Effector memory CD8-positive, alpha-beta T cell (primary cell): ENCODE measurements at regions not wholly inside any gene's neighbourhood (a gene's known extent, or its start where the extent isn't known, plus 50 kb on each side); places are given as distances from the start of the nearest gene placed in this dataset.

ENCODE experiments used
- ATAC-seq: fragments of 150-1000 bp; cut with Tn5 transposase; replicated peaks from 2 replicates; pipeline ENCODE4 v1.10.0; 2021; ENCODE audit warnings: mild to moderate bottlenecking, moderate library complexity
- DNase-seq, 3 experiments: peaks; one replicate each; pipeline ENCODE4 v3.0.0; 2021
- H3K27ac Mint-ChIP-seq, 2 donors: one replicate each; pipeline ENCODE4 v1.8.0; 2022; ENCODE audit warnings: mild to moderate bottlenecking in 2 of 2, mixed read lengths in 2 of 2, moderate library complexity in 2 of 2
- H3K27me3 Mint-ChIP-seq, 2 donors: one replicate each; pipeline ENCODE4 v1.8.0; 2022; ENCODE audit warnings: mixed read lengths in 2 of 2
- H3K36me3 Mint-ChIP-seq: one replicate; pipeline ENCODE4 v1.8.0; 2022; ENCODE audit warnings: mild to moderate bottlenecking, moderate library complexity, mixed read lengths; ENCODE audit not compliant: insufficient read depth
- H3K4me1 Mint-ChIP-seq, 2 donors: one replicate each; pipeline ENCODE4 v1.8.0; 2022; ENCODE audit warnings: low read depth in 2 of 2, mixed read lengths in 2 of 2
- H3K4me3 Mint-ChIP-seq, 2 donors: one replicate each; pipeline ENCODE4 v1.8.0; 2022; ENCODE audit warnings: mild to moderate bottlenecking in 2 of 2, mixed read lengths in 2 of 2, moderate library complexity in 2 of 2
- H3K9me3 Mint-ChIP-seq, 2 donors: one replicate each; pipeline ENCODE4 v1.8.0; 2022; ENCODE audit warnings: mixed read lengths in 2 of 2

- H3K27me3 Mint-ChIP-seq = no peaks in the 10 kb centered on the region
Measured at GRCh38 chr11:82270870-82271269, 462.8 kb downstream of the FAM181B start.

GRCh38 chr11:82268627-82269026 lies 465.0 kb downstream of the FAM181B start:
- Mint-ChIP-seq H3K4me1 (no peaks in the 10 kb centered on the region), H3K9me3 (peaks cover 0 to 2% of the 10 kb centered on the region in 2 donors), H3K4me3 (no peak overlapping the region), H3K27me3 (no peaks in the 10 kb centered on the region), H3K27ac (no peak overlapping the region), H3K36me3 (peaks cover 3% of the 10 kb centered on the region)
- DNase-seq (no peak), ATAC-seq (no peak)

More at GRCh38 chr11:82270870-82271269, 462.8 kb downstream of the FAM181B start:
- DNase-seq = no peak
- Mint-ChIP-seq H3K27ac (no peak overlapping the region), H3K36me3 (peaks cover 3% of the 10 kb centered on the region), H3K4me1 (no peaks in the 10 kb centered on the region), H3K9me3 (peaks cover 0 to 2% of the 10 kb centered on the region in 2 donors), H3K4me3 (no peak overlapping the region)
- ATAC-seq = no peak

- Mint-ChIP-seq H3K36me3 (peaks cover 3% of the 10 kb centered on the region), H3K9me3 (peaks cover 0 to 1% of the 10 kb centered on the region in 2 donors), H3K27ac (no peak overlapping the region), H3K4me1 (no peaks in the 10 kb centered on the region), H3K4me3 (no peak overlapping the region), H3K27me3 (no peaks in the 10 kb centered on the region)
- no peak for DNase-seq
- ATAC-seq = no peak
Measured at GRCh38 chr11:82267186-82267585, 466.5 kb downstream of the FAM181B start.

- Mint-ChIP-seq H3K27me3 (no peaks in the 10 kb centered on the region), H3K4me3 (no peak overlapping the region), H3K9me3 (peaks cover 0 to 11% of the 10 kb centered on the region in 2 donors), H3K36me3 (peaks cover 3% of the 10 kb centered on the region), H3K4me1 (no peaks in the 10 kb centered on the region), H3K27ac (no peak overlapping the region)
- ATAC-seq = no peak
- DNase-seq = no peak
Measured at GRCh38 chr11:82261367-82261766, 472.3 kb downstream of the FAM181B start.

GRCh38 chr11:82250047-82250446 lies 483.6 kb downstream of the FAM181B start:
- Mint-ChIP-seq H3K27me3 (no peaks in the 10 kb centered on the region), H3K9me3 (peaks cover 0 to 2% of the 10 kb centered on the region in 2 donors), H3K4me1 (no peaks in the 10 kb centered on the region), H3K4me3 (no peak overlapping the region), H3K27ac (no peak overlapping the region), H3K36me3 (no peaks in the 10 kb centered on the region)
- no peak for ATAC-seq
- no peak for DNase-seq

GRCh38 chr11:82246926-82247325 lies 486.7 kb downstream of the FAM181B start:
- no peaks in the 10 kb centered on the region for H3K27me3 Mint-ChIP-seq
- no peak overlapping the region for H3K27ac Mint-ChIP-seq
- peaks cover 3% of the 10 kb centered on the region for H3K36me3 Mint-ChIP-seq
- ATAC-seq = no peak
- no peaks in the 10 kb centered on the region for H3K4me1 Mint-ChIP-seq
- H3K9me3 Mint-ChIP-seq = peaks cover 0 to 4% of the 10 kb centered on the region in 2 donors
- DNase-seq = no peak
- no peak overlapping the region for H3K4me3 Mint-ChIP-seq

GRCh38 chr11:82239498-82239897 lies 494.2 kb downstream of the FAM181B start:
- no peak overlapping the region for H3K4me3 Mint-ChIP-seq
- no peaks in the 10 kb centered on the region for H3K4me1 Mint-ChIP-seq
- no peaks in the 10 kb centered on the region for H3K27me3 Mint-ChIP-seq
- H3K36me3 Mint-ChIP-seq = peaks cover 3% of the 10 kb centered on the region
- DNase-seq (no peak), ATAC-seq (no peak)
- H3K27ac Mint-ChIP-seq = no peak overlapping the region
- H3K9me3 Mint-ChIP-seq = peaks cover 0 to 2% of the 10 kb centered on the region in 2 donors

GRCh38 chr11:82234256-82234655 lies 499.4 kb downstream of the FAM181B start:
- Mint-ChIP-seq H3K36me3 (no peaks in the 10 kb centered on the region), H3K27me3 (no peaks in the 10 kb centered on the region), H3K4me3 (no peak overlapping the region), H3K9me3 (no peaks in the 10 kb centered on the region), H3K27ac (no peak overlapping the region), H3K4me1 (no peaks in the 10 kb centered on the region)
- ATAC-seq (no peak), DNase-seq (no peak)

GRCh38 chr11:82233201-82233600 lies 500.5 kb downstream of the FAM181B start:
- no peak for ATAC-seq
- Mint-ChIP-seq H3K36me3 (no peaks in the 10 kb centered on the region), H3K4me1 (no peaks in the 10 kb centered on the region), H3K9me3 (no peaks in the 10 kb centered on the region), H3K4me3 (no peak overlapping the region), H3K27ac (no peak overlapping the region), H3K27me3 (no peaks in the 10 kb centered on the region)
- no peak for DNase-seq

- Mint-ChIP-seq H3K4me3 (no peak overlapping the region), H3K27me3 (no peaks in the 10 kb centered on the region), H3K36me3 (no peaks in the 10 kb centered on the region), H3K9me3 (no peaks in the 10 kb centered on the region), H3K27ac (no peak overlapping the region), H3K4me1 (no peaks in the 10 kb centered on the region)
- no peak for ATAC-seq
- DNase-seq = no peak
Measured at GRCh38 chr11:82229341-82229740, 504.3 kb downstream of the FAM181B start.

GRCh38 chr11:82225930-82226329 lies 507.7 kb downstream of the FAM181B start:
- no peaks in the 10 kb centered on the region for H3K27me3 Mint-ChIP-seq
- no peak overlapping the region for H3K27ac Mint-ChIP-seq
- H3K4me1 Mint-ChIP-seq = no peaks in the 10 kb centered on the region
- H3K36me3 Mint-ChIP-seq = no peaks in the 10 kb centered on the region
- ATAC-seq (no peak), DNase-seq (no peak)
- H3K9me3 Mint-ChIP-seq = no peaks in the 10 kb centered on the region
- no peak overlapping the region for H3K4me3 Mint-ChIP-seq

GRCh38 chr11:82225502-82225901 lies 508.2 kb downstream of the FAM181B start:
- Mint-ChIP-seq H3K4me1 (no peaks in the 10 kb centered on the region), H3K27ac (no peak overlapping the region), H3K36me3 (no peaks in the 10 kb centered on the region), H3K4me3 (no peak overlapping the region), H3K9me3 (no peaks in the 10 kb centered on the region), H3K27me3 (no peaks in the 10 kb centered on the region)
- ATAC-seq = no peak
- no peak for DNase-seq

GRCh38 chr11:82216927-82217570 lies 516.6 kb downstream of the FAM181B start:
- Mint-ChIP-seq H3K4me3 (no peak overlapping the region), H3K9me3 (no peaks in the 10 kb centered on the region), H3K4me1 (no peaks in the 10 kb centered on the region), H3K36me3 (no peaks in the 10 kb centered on the region), H3K27me3 (no peaks in the 10 kb centered on the region), H3K27ac (no peak overlapping the region)
- DNase-seq (no peak), ATAC-seq (no peak)

- Mint-ChIP-seq H3K27ac (no peak overlapping the region), H3K36me3 (no peaks in the 10 kb centered on the region), H3K9me3 (no peaks in the 10 kb centered on the region), H3K4me1 (no peaks in the 10 kb centered on the region), H3K4me3 (no peak overlapping the region), H3K27me3 (no peaks in the 10 kb centered on the region)
- no peak for DNase-seq
- no peak for ATAC-seq
Measured at GRCh38 chr11:82210011-82210410, 523.7 kb downstream of the FAM181B start.

GRCh38 chr11:82195283-82195682 lies 538.4 kb downstream of the FAM181B start:
- Mint-ChIP-seq H3K27me3 (no peaks in the 10 kb centered on the region), H3K9me3 (no peaks in the 10 kb centered on the region), H3K27ac (no peak overlapping the region), H3K4me3 (no peak overlapping the region), H3K4me1 (no peaks in the 10 kb centered on the region), H3K36me3 (no peaks in the 10 kb centered on the region)
- DNase-seq (no peak), ATAC-seq (no peak)
